Stimulated activated CD4-positive, alpha-beta T cell treated with anti-CD3 and anti-CD28 coated beads, Interleukin-4, amount 100 ng/mL, for 48 hours (primary cell): ENCODE measurements at regions not wholly inside any gene's neighbourhood (a gene's known extent, or its start where the extent isn't known, plus 50 kb on each side); places are given as distances from the start of the nearest gene placed in this dataset.

Source experiments
- DNase-seq, 2 donors: peaks; one replicate each; pipeline ENCODE4 v3.0.0-alpha.2; 2020; ENCODE audit warnings: low read depth in 2 of 2

GRCh38 chr12:24044941-24045703 lies 95.7 kb upstream of the SOX5 start:
- DNase-seq = no peak

GRCh38 chr12:24042651-24043050 lies 93.2 kb upstream of the SOX5 start:
- DNase-seq = no peak

- DNase-seq = no peak
Observed at GRCh38 chr12:24039113-24039525, 89.6 kb upstream of the SOX5 start.

- no peak for DNase-seq
Observed at GRCh38 chr12:24038211-24038997, 88.9 kb upstream of the SOX5 start.

GRCh38 chr12:24036438-24037216 lies 87.2 kb upstream of the SOX5 start:
- no peak for DNase-seq

GRCh38 chr12:24034894-24035293 lies 85.4 kb upstream of the SOX5 start:
- DNase-seq = no peak

GRCh38 chr12:24034160-24034559 lies 84.7 kb upstream of the SOX5 start:
- DNase-seq = no peak

GRCh38 chr12:24027352-24027751 lies 77.9 kb upstream of the SOX5 start:
- no peak for DNase-seq

GRCh38 chr12:24025153-24025798 lies 75.8 kb upstream of the SOX5 start:
- no peak for DNase-seq

GRCh38 chr12:24023081-24023480 lies 73.6 kb upstream of the SOX5 start:
- DNase-seq = no peak

- DNase-seq = no peak
Observed at GRCh38 chr12:24021164-24021502, 71.7 kb upstream of the SOX5 start.

- no peak for DNase-seq
Observed at GRCh38 chr12:24020397-24021163, 71.1 kb upstream of the SOX5 start.

- DNase-seq = no peak
Observed at GRCh38 chr12:24015833-24016160, 66.3 kb upstream of the SOX5 start.

- DNase-seq = no peak
Observed at GRCh38 chr12:24014915-24015832, 65.7 kb upstream of the SOX5 start.

- no peak for DNase-seq
Observed at GRCh38 chr12:24014240-24014639, 64.8 kb upstream of the SOX5 start.

- no peak for DNase-seq
Observed at GRCh38 chr12:24012528-24012927, 63.1 kb upstream of the SOX5 start.

- no peak for DNase-seq
Observed at GRCh38 chr12:24011927-24012507, 62.5 kb upstream of the SOX5 start.

GRCh38 chr12:24008166-24008565 lies 58.7 kb upstream of the SOX5 start:
- no peak for DNase-seq
